Astrocyte (in vitro differentiated cells and primary cell): ENCODE measurements at regions not wholly inside any gene's neighbourhood (a gene's known extent, or its start where the extent isn't known, plus 50 kb on each side); places are given as distances from the start of the nearest gene placed in this dataset.

Source experiments
- EZH2 ChIP-seq: IDR thresholded peaks from 2 replicates; pipeline ENCODE4 v1.6.1; 2012; ENCODE audit warnings: mild to moderate bottlenecking, low read length, inconsistent platforms; ENCODE audit not compliant: insufficient read depth
- TF ChIP-seq, protein P1 (sequence below): IDR thresholded peaks from 2 replicates; pipeline ENCODE4 v1.5.1; 2011; ENCODE audit warnings: low read depth, mild to moderate bottlenecking, inconsistent platforms, low read length, moderate library complexity; ENCODE audit not compliant: insufficient read depth

DNA sequence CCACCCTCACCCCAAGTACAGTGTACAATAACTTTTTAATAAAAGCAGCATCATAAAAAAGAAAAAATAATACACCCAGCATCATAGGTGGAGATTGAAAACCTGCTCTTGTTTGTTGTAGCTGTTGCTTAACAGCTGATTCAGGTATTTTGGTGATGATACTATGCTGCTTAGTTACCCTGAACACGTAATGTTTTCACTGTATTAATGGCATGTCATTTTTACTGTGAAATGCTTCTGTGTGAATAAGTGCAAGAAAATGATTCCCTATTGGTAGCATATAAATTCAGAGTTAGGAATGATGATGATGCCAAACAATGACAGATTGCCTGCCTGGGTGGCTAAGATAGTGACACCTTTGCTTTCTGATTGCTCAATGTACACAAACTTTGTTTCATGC lies 405.7 kb downstream of the HDGFL1 start:
- TF ChIP-seq, protein P1, sequence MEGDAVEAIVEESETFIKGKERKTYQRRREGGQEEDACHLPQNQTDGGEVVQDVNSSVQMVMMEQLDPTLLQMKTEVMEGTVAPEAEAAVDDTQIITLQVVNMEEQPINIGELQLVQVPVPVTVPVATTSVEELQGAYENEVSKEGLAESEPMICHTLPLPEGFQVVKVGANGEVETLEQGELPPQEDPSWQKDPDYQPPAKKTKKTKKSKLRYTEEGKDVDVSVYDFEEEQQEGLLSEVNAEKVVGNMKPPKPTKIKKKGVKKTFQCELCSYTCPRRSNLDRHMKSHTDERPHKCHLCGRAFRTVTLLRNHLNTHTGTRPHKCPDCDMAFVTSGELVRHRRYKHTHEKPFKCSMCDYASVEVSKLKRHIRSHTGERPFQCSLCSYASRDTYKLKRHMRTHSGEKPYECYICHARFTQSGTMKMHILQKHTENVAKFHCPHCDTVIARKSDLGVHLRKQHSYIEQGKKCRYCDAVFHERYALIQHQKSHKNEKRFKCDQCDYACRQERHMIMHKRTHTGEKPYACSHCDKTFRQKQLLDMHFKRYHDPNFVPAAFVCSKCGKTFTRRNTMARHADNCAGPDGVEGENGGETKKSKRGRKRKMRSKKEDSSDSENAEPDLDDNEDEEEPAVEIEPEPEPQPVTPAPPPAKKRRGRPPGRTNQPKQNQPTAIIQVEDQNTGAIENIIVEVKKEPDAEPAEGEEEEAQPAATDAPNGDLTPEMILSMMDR: no peak
- no peak for TF ChIP-seq EZH2
